HG03571 (cell line): ENCODE measurements at regions not wholly inside any gene's neighbourhood (a gene's known extent, or its start where the extent isn't known, plus 50 kb on each side); places are given as distances from the start of the nearest gene placed in this dataset.

Source experiments
- ATAC-seq: cut with Tn5 transposase; IDR thresholded peaks from one replicate; pipeline ENCODE4 v1.9.1; 2021; ENCODE audit not compliant: unreplicated experiment

- no peak for ATAC-seq
These were observed 396.0 kb upstream of the MCTP2 start for GRCh38 chr15:93835344-93835743.

GRCh38 chr15:93831641-93832040 lies 399.7 kb upstream of the MCTP2 start:
- no peak for ATAC-seq

- no peak for ATAC-seq
These were observed 400.9 kb upstream of the MCTP2 start for GRCh38 chr15:93830221-93831080.

GRCh38 chr15:93829115-93829870 lies 402.1 kb upstream of the MCTP2 start:
- no peak for ATAC-seq

- ATAC-seq: no peak
These were observed 404.6 kb upstream of the MCTP2 start for GRCh38 chr15:93826790-93827189.

- no peak for ATAC-seq
These were observed 405.1 kb upstream of the MCTP2 start for GRCh38 chr15:93826293-93826692.

- ATAC-seq: no peak
These were observed 405.7 kb upstream of the MCTP2 start for GRCh38 chr15:93825682-93826081.

GRCh38 chr15:93823971-93824913 lies 407.1 kb upstream of the MCTP2 start:
- ATAC-seq: no peak

GRCh38 chr15:93820566-93820965 lies 410.8 kb upstream of the MCTP2 start:
- no peak for ATAC-seq

- ATAC-seq: no peak
These were observed 411.5 kb upstream of the MCTP2 start for GRCh38 chr15:93819826-93820225.

- no peak for ATAC-seq
These were observed 414.5 kb upstream of the MCTP2 start for GRCh38 chr15:93816815-93817214.

- ATAC-seq: no peak
These were observed 420.1 kb upstream of the MCTP2 start for GRCh38 chr15:93811305-93811704.

- ATAC-seq: no peak
These were observed 421.8 kb upstream of the MCTP2 start for GRCh38 chr15:93809516-93809915.

- ATAC-seq: no peak
These were observed 427.8 kb upstream of the MCTP2 start for GRCh38 chr15:93803421-93804152.

GRCh38 chr15:93801206-93801605 lies 430.2 kb upstream of the MCTP2 start:
- ATAC-seq: no peak

GRCh38 chr15:93800805-93801204 lies 430.6 kb upstream of the MCTP2 start:
- no peak for ATAC-seq

GRCh38 chr15:93789441-93789840 lies 441.9 kb upstream of the MCTP2 start:
- ATAC-seq: no peak

- no peak for ATAC-seq
These were observed 451.3 kb upstream of the MCTP2 start for GRCh38 chr15:93780073-93780472.

- no peak for ATAC-seq
These were observed 452.0 kb upstream of the MCTP2 start for GRCh38 chr15:93779341-93779740.

GRCh38 chr15:93771196-93772030 lies 459.9 kb upstream of the MCTP2 start:
- no peak for ATAC-seq
